Natural killer cell (primary cell): ENCODE measurements at regions not wholly inside any gene's neighbourhood (a gene's known extent, or its start where the extent isn't known, plus 50 kb on each side); places are given as distances from the start of the nearest gene placed in this dataset.

Experiments used
- ATAC-seq, 3 donors: fragments of 150-1000 bp in 2 of 3; fragments of 200-7000 bp in 1 of 3; cut with Tn5 transposase; 1 replicate in 1 of 3; 2 replicates in 2 of 3; pipeline ENCODE4 v1.10.0; 2021; ENCODE audit warnings: mild to moderate bottlenecking in 2 of 3, moderate library complexity in 2 of 3
- DNase-seq, 2 donors: peaks; one replicate each; pipeline versions ENCODE4 v3.0.0 to v3.0.0-alpha.2; 2013 to 2021; ENCODE audit warnings: mixed read lengths in 1 of 2
- H3K27ac ChIP-seq: one replicate; pipeline ENCODE4 v1.5.1; 2013; ENCODE audit warnings: mild to moderate bottlenecking, low read length
- H3K27me3 ChIP-seq: one replicate; pipeline ENCODE4 v1.6.1; 2013; ENCODE audit warnings: low read length; ENCODE audit not compliant: control insufficient read depth, insufficient read depth
- H3K36me3 ChIP-seq: one replicate; pipeline ENCODE4 v1.6.1; 2013; ENCODE audit warnings: low read length; ENCODE audit not compliant: control insufficient read depth, insufficient read depth
- H3K4me1 ChIP-seq: one replicate; pipeline ENCODE4 v1.6.1; 2013; ENCODE audit warnings: low read length; ENCODE audit not compliant: control insufficient read depth, insufficient read depth
- H3K4me3 ChIP-seq: one replicate; pipeline ENCODE4 v1.5.1; 2013; ENCODE audit warnings: low read length
- H3K9me3 ChIP-seq: one replicate; pipeline ENCODE4 v1.6.1; 2013; ENCODE audit warnings: low read length; ENCODE audit not compliant: control insufficient read depth, insufficient read depth
- H3K27ac Mint-ChIP-seq, 2 donors: one replicate each; pipeline ENCODE4 v1.8.0; 2022; ENCODE audit warnings: mild to moderate bottlenecking in 2 of 2, mixed read lengths in 2 of 2, moderate library complexity in 1 of 2
- H3K27me3 Mint-ChIP-seq, 2 donors: one replicate each; pipeline ENCODE4 v1.8.0; 2022; ENCODE audit warnings: low read depth in 2 of 2, mixed read lengths in 2 of 2
- H3K36me3 Mint-ChIP-seq: one replicate; pipeline ENCODE4 v1.8.0; 2022; ENCODE audit warnings: mixed read lengths
- H3K4me1 Mint-ChIP-seq, 2 donors: one replicate each; pipeline ENCODE4 v1.8.0; 2022; ENCODE audit warnings: mixed read lengths in 2 of 2
- H3K4me3 Mint-ChIP-seq: one replicate; pipeline ENCODE4 v1.8.0; 2022; ENCODE audit warnings: mild to moderate bottlenecking, moderate library complexity, mixed read lengths
- H3K9me3 Mint-ChIP-seq, 2 donors: one replicate each; pipeline ENCODE4 v1.8.0; 2022; ENCODE audit warnings: mixed read lengths in 2 of 2
- WGBS: methylation state at CpG from one replicate; pipeline ENCODE4 v1.1.7; 2013; ENCODE audit warnings: missing lambda C conversion rate; ENCODE audit not compliant: insufficient coverage; 5-methylcytosine and 5-hydroxymethylcytosine counted together
- intact Hi-C: fragments of 100-400 bp; cut with micrococcal nuclease; formaldehyde crosslinking; loops from one replicate; pipeline ENCODE4 v1.14.2; 2022
- TF ChIP-seq, protein P1 (sequence below): fragments of 200-600 bp; IDR thresholded peaks from one replicate; pipeline ENCODE4 v1.8.0; 2022; ENCODE audit warnings: antibody characterized with exemption

DNA sequence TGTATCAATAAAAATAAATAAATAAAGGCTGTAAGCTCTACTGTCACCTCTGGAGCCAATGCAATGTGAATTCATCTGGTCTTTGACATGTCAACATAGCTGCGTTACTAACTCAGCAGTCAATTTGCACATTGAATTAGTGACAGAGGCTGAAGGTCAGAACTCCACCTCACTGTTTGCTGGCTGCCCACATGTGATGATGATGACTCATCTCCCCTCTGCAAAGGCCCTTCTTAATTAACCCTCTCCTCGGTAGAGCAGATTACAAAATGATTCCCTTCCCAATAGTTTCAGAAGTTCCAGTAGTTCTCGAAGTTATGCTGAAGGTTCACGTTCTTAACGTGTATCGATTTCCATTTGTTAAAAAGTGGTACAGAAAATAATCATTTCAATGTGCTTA lies 1626.0 kb upstream of the TENM3 start:
- no peak overlapping the region for H3K4me3 ChIP-seq
- 82% methylated on average over 2 of the region's 6 CpGs for WGBS
- intact Hi-C loops = no loop called here
- H3K27me3 ChIP-seq = no peaks in the 10 kb centered on the region
- H3K4me3 Mint-ChIP-seq = no peak overlapping the region
- no peaks in the 10 kb centered on the region for H3K27me3 Mint-ChIP-seq
- peaks cover 3 to 11% of the 10 kb centered on the region in 2 donors for H3K9me3 Mint-ChIP-seq
- no peaks in the 10 kb centered on the region for H3K36me3 Mint-ChIP-seq
- no peaks in the 10 kb centered on the region for H3K36me3 ChIP-seq
- H3K4me1 Mint-ChIP-seq = no peaks in the 10 kb centered on the region
- TF ChIP-seq, protein P1, sequence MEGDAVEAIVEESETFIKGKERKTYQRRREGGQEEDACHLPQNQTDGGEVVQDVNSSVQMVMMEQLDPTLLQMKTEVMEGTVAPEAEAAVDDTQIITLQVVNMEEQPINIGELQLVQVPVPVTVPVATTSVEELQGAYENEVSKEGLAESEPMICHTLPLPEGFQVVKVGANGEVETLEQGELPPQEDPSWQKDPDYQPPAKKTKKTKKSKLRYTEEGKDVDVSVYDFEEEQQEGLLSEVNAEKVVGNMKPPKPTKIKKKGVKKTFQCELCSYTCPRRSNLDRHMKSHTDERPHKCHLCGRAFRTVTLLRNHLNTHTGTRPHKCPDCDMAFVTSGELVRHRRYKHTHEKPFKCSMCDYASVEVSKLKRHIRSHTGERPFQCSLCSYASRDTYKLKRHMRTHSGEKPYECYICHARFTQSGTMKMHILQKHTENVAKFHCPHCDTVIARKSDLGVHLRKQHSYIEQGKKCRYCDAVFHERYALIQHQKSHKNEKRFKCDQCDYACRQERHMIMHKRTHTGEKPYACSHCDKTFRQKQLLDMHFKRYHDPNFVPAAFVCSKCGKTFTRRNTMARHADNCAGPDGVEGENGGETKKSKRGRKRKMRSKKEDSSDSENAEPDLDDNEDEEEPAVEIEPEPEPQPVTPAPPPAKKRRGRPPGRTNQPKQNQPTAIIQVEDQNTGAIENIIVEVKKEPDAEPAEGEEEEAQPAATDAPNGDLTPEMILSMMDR = no peak
- no peak for DNase-seq
- ATAC-seq = no peak
- H3K27ac ChIP-seq = no peak overlapping the region
- H3K9me3 ChIP-seq = no peaks in the 10 kb centered on the region
- no peaks in the 10 kb centered on the region for H3K4me1 ChIP-seq
- no peak overlapping the region for H3K27ac Mint-ChIP-seq

DNA sequence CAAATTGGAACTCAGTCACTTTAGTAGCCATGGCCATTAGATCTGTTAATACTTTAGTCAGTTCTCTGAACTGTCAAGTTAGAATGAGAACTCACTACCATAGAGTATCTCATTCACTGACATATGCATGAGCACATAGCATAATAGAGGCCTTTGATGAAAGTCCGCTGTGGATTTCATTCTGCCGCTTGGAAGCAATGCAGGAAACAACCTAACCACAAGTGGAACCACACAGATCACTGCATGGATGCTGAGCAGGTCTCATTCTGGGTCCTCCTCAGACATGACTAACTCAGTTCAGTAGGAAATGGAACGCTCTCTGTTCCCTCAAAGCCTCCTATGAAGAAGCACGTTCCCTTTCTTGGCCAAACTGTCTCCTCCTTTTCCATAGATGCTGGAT lies 1624.8 kb upstream of the TENM3 start:
- H3K4me1 Mint-ChIP-seq = no peaks in the 10 kb centered on the region
- H3K9me3 Mint-ChIP-seq = peaks cover 3 to 11% of the 10 kb centered on the region in 2 donors
- H3K4me1 ChIP-seq = no peaks in the 10 kb centered on the region
- no peaks in the 10 kb centered on the region for H3K36me3 Mint-ChIP-seq
- no peaks in the 10 kb centered on the region for H3K27me3 ChIP-seq
- no peaks in the 10 kb centered on the region for H3K27me3 Mint-ChIP-seq
- H3K27ac ChIP-seq = no peak overlapping the region
- intact Hi-C loops = no loop called here
- TF ChIP-seq, protein P1 = no peak
- H3K36me3 ChIP-seq = no peaks in the 10 kb centered on the region
- H3K4me3 Mint-ChIP-seq = no peak overlapping the region
- WGBS = 0% methylated on average over 2 of the region's 4 CpGs
- no peak for DNase-seq
- no peak overlapping the region for H3K4me3 ChIP-seq
- no peak for ATAC-seq
- no peaks in the 10 kb centered on the region for H3K9me3 ChIP-seq
- H3K27ac Mint-ChIP-seq = no peak overlapping the region

DNA sequence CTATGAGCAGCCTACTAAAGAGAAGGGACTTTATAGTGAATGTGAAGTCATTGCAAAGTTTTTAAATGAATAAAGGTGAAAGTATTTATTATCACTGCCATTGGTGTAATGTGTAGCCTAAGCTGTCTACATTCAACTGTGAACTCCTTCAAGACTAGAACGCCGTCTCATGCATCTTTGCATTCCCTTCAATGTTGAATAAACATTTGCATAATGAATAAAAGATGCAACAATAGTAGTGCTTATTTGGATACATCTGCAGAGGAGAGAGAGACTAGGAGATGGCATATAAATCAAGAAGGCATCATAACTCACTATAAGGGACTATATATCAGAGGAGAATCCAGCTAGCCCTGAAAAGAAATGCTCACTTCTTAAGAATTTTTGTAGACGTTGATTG lies 1623.8 kb upstream of the TENM3 start:
- intact Hi-C loops = no loop called here
- no peaks in the 10 kb centered on the region for H3K9me3 ChIP-seq
- Mint-ChIP-seq H3K36me3 (no peaks in the 10 kb centered on the region), H3K9me3 (peaks cover 3 to 11% of the 10 kb centered on the region in 2 donors), H3K27ac (no peak overlapping the region), H3K27me3 (no peaks in the 10 kb centered on the region), H3K4me3 (no peak overlapping the region), H3K4me1 (no peaks in the 10 kb centered on the region)
- H3K4me1 ChIP-seq = no peaks in the 10 kb centered on the region
- H3K4me3 ChIP-seq = no peak overlapping the region
- no peak for DNase-seq
- no peak overlapping the region for H3K27ac ChIP-seq
- no peak for ATAC-seq
- TF ChIP-seq, protein P1 = no peak
- H3K27me3 ChIP-seq = no peaks in the 10 kb centered on the region
- 83% methylated on average over 1 of the region's 3 CpGs for WGBS
- no peaks in the 10 kb centered on the region for H3K36me3 ChIP-seq

DNA sequence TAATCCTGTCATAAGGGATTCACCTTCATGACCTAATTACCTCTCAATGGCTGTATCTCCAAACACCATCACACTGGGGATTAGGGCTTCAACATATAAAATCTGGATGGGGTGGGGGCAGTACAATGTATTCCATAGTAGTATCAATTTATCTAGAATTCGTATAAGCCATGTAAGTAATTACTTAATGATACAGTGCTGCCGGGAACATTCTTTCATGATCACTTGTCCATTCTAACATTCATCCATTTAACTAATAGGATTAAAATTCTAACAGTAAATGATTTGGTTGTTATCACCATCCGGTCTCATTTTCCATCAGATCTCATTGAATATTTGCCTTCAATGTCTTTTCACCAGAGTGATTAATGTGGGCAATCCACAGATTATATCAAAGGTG lies 1620.9 kb upstream of the TENM3 start:
- H3K27me3 ChIP-seq = no peaks in the 10 kb centered on the region
- Mint-ChIP-seq H3K36me3 (no peaks in the 10 kb centered on the region), H3K27ac (no peak overlapping the region), H3K9me3 (peaks cover 5 to 12% of the 10 kb centered on the region in 2 donors), H3K4me1 (no peaks in the 10 kb centered on the region), H3K4me3 (no peak overlapping the region), H3K27me3 (no peaks in the 10 kb centered on the region)
- H3K4me3 ChIP-seq = no peak overlapping the region
- intact Hi-C loops = no loop called here
- TF ChIP-seq, protein P1 = no peak
- H3K9me3 ChIP-seq = no peaks in the 10 kb centered on the region
- no peak for DNase-seq
- 100% methylated on average over 1 of the region's 3 CpGs for WGBS
- no peaks in the 10 kb centered on the region for H3K4me1 ChIP-seq
- H3K36me3 ChIP-seq = no peaks in the 10 kb centered on the region
- no peak for ATAC-seq
- no peak overlapping the region for H3K27ac ChIP-seq
